Fibroblast of pulmonary artery (primary cell): ENCODE measurements at regions not wholly inside any gene's neighbourhood (a gene's known extent, or its start where the extent isn't known, plus 50 kb on each side); places are given as distances from the start of the nearest gene placed in this dataset.

Experiments
- DNase-seq: peaks from one replicate; pipeline ENCODE4 v3.0.0-alpha.2; 2010; ENCODE audit warnings: low read depth
- H3K4me3 ChIP-seq: replicated peaks from 2 replicates; pipeline ENCODE4 v1.5.1; 2011; ENCODE audit warnings: low read depth, mild to moderate bottlenecking, control low read depth, low read length, moderate library complexity
- CTCF ChIP-seq: IDR thresholded peaks from 2 replicates; pipeline ENCODE4 v1.5.1; 2011; ENCODE audit warnings: mild to moderate bottlenecking, control low read depth, low read length, inconsistent platforms; ENCODE audit errors: missing control alignments

GRCh38 chr3:194243172-194243837 lies 107.4 kb downstream of the HES1 start:
- TF ChIP-seq CTCF = no peak
- H3K4me3 ChIP-seq = no peak overlapping the region
- DNase-seq = no peak

DNA sequence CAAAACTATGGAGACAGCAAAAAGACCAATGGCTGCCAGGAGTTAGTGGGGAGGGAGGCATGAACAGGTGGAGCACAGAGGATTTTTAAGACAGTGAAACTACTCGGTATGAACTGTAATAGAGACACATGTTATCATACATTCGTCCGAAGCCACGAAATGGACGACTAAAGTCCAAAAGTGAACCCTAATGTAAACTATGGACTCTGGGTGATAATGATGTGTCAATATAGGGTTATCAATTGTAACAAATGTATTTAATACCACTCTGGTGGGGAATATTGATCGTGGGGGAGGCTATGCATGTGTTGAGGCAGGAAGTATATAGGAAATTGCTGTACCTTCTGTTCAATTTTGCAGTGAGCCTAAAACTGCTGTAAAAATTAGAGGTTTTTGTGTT lies 107.0 kb downstream of the CPN2 start:
- DNase-seq = no peak
- no peak overlapping the region for H3K4me3 ChIP-seq
- no peak for TF ChIP-seq CTCF

DNA sequence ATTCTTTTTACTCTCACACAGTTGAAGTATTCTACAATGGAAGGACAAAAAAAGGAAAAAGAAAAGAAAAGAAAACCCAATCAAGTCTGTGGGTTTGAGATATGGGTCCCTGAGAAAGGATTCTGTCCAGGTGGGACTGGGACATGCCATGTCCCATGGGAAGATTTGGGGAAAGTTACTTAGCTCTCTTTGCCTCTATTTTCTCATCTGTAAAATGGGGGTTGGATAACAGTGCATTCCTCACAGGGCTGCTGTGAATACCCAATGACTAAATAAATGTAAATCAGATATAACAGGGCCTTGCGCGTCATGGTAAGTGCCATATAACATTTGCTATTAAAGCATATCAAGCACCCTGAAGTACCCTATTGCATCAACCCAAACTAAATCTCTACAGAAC lies 105.7 kb downstream of the CPN2 start:
- DNase-seq = no peak
- no peak overlapping the region for H3K4me3 ChIP-seq
- TF ChIP-seq CTCF = no peak

- peak; percentile 70 for DNase-seq
- no peak for TF ChIP-seq CTCF
Observed at GRCh38 chr3:194245975-194246561, 105.1 kb downstream of the CPN2 start.

DNA sequence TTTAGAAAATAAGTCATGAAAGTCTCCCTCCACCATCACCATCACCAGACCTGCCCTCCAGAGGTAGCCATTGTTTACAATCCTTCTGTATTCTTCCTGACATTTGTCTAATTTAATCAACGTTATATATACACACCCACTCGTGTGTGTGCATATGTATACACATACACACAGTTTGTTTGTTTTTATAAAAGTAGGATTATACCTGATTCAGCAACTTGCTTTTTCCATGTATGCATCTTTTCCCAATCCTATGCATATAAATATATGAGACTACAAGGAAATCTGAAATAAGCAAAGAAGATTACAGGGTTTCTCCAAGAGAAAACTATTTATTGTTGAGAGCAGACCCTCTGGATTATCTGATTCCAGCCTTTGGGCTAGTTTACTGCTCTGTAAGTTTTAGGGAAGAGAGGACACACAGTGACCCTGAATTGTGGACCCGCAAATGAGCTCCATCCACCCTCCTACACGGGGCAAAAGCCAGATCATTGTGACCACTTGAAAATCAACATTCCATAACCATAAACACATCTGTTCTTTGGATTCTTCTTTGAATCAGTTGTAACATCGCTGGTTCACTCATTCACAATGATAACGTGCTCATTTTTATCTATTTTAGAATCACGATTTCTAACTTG lies 104.3 kb downstream of the CPN2 start:
- no peak for DNase-seq
- H3K4me3 ChIP-seq = no peak overlapping the region
- TF ChIP-seq CTCF = no peak

More at GRCh38 chr3:194245975-194246561, 105.1 kb downstream of the CPN2 start:
- no peak overlapping the region for H3K4me3 ChIP-seq

- TF ChIP-seq CTCF = no peak
- DNase-seq = no peak
- H3K4me3 ChIP-seq = no peak overlapping the region
Observed at GRCh38 chr3:194247350-194247740, 103.8 kb downstream of the CPN2 start.
